ENCODE measurements at regions not wholly inside any gene's neighbourhood (a gene's known extent, or its start where the extent isn't known, plus 50 kb on each side); places are given as distances from the start of the nearest gene placed in this dataset.

DNA sequence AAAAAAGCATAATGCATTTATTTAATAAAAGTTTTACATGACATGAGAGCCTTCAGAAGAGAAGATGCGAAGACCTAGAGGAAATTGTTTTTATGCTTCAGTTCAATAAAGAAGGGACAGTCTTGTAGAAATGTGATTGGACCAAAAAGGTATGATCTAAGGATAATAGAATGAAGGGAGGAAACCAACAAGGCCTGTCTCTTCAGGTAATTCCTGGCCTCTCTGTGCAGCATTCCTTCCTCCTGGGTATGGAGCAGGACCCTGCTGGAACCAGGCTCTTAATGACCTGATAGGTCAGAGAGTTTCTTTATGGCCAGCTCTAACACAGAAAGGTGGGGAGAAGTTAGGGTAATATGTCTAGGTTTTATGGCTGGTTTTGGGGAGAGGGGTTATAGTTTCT, 162.8 kb upstream of the HEY2 start:
- peaks cover 4% of the 10 kb centered on the region for H3K27me3 Mint-ChIP-seq (ENCODE audit: low read depth)
- DNase-seq (ENCODE audit: low spot score), result no peak
- ATAC-seq, result no peak
- no peak overlapping the region for H3K27ac Mint-ChIP-seq
- peaks cover 46% of the 10 kb centered on the region for H3K4me1 Mint-ChIP-seq
- no peak overlapping the region for H3K4me3 Mint-ChIP-seq
- ChIA-PET POLR2A (no interaction called here), CTCF (interaction anchor here (1.1 kb wide), 1 partner anchor 216 kb away, joined by 3 read pairs; no protein-coding TSS in a partner anchor)
- H3K9me3 Mint-ChIP-seq, result peaks cover 4% of the 10 kb centered on the region
- H3K36me3 Mint-ChIP-seq, result no peaks in the 10 kb centered on the region
- TF ChIP-seq ZNF219 (CRISPR knock-in tag; IDR thresholded peaks at IDR 0.05; ENCODE audit: borderline replicate concordance) (no peak), IRF2 (CRISPR knock-in tag; IDR thresholded peaks at IDR 0.05; ENCODE audit: borderline replicate concordance, low read depth) (no peak), CREB1 (CRISPR knock-in tag; IDR thresholded peaks at IDR 0.05) (no peak), JUN (CRISPR knock-in tag; IDR thresholded peaks at IDR 0.05) (no peak), KAT7 (CRISPR knock-in tag; IDR thresholded peaks at IDR 0.05; ENCODE audit: borderline replicate concordance) (no peak), ZNF416 (CRISPR knock-in tag; IDR thresholded peaks at IDR 0.05) (no peak), ATF1 (CRISPR knock-in tag; IDR thresholded peaks at IDR 0.05) (no peak), ZNF121 (CRISPR knock-in tag; IDR thresholded peaks at IDR 0.05) (no peak), ZNF232 (CRISPR knock-in tag; IDR thresholded peaks at IDR 0.05) (no peak), GABPB1 (CRISPR knock-in tag; IDR thresholded peaks at IDR 0.05) (no peak), NR1H2 (CRISPR knock-in tag; IDR thresholded peaks at IDR 0.05) (no peak), ZNF671 (CRISPR knock-in tag; IDR thresholded peaks at IDR 0.05) (no peak)
- TF ChIP-seq, protein P1, sequence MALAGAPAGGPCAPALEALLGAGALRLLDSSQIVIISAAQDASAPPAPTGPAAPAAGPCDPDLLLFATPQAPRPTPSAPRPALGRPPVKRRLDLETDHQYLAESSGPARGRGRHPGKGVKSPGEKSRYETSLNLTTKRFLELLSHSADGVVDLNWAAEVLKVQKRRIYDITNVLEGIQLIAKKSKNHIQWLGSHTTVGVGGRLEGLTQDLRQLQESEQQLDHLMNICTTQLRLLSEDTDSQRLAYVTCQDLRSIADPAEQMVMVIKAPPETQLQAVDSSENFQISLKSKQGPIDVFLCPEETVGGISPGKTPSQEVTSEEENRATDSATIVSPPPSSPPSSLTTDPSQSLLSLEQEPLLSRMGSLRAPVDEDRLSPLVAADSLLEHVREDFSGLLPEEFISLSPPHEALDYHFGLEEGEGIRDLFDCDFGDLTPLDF (CRISPR knock-in tag; IDR thresholded peaks at IDR 0.05), result no peak
- TF ChIP-seq, protein P2, sequence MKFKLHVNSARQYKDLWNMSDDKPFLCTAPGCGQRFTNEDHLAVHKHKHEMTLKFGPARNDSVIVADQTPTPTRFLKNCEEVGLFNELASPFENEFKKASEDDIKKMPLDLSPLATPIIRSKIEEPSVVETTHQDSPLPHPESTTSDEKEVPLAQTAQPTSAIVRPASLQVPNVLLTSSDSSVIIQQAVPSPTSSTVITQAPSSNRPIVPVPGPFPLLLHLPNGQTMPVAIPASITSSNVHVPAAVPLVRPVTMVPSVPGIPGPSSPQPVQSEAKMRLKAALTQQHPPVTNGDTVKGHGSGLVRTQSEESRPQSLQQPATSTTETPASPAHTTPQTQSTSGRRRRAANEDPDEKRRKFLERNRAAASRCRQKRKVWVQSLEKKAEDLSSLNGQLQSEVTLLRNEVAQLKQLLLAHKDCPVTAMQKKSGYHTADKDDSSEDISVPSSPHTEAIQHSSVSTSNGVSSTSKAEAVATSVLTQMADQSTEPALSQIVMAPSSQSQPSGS (CRISPR knock-in tag; IDR thresholded peaks at IDR 0.05; ENCODE audit: borderline replicate concordance, low read depth), result no peak
- TF ChIP-seq, protein P3, sequence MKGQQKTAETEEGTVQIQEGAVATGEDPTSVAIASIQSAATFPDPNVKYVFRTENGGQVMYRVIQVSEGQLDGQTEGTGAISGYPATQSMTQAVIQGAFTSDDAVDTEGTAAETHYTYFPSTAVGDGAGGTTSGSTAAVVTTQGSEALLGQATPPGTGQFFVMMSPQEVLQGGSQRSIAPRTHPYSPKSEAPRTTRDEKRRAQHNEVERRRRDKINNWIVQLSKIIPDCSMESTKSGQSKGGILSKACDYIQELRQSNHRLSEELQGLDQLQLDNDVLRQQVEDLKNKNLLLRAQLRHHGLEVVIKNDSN (CRISPR knock-in tag; IDR thresholded peaks at IDR 0.05), result no peak
- TF ChIP-seq, protein P4, sequence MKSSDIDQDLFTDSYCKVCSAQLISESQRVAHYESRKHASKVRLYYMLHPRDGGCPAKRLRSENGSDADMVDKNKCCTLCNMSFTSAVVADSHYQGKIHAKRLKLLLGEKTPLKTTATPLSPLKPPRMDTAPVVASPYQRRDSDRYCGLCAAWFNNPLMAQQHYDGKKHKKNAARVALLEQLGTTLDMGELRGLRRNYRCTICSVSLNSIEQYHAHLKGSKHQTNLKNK (CRISPR knock-in tag; IDR thresholded peaks at IDR 0.05), result no peak
- TF ChIP-seq, protein P5, sequence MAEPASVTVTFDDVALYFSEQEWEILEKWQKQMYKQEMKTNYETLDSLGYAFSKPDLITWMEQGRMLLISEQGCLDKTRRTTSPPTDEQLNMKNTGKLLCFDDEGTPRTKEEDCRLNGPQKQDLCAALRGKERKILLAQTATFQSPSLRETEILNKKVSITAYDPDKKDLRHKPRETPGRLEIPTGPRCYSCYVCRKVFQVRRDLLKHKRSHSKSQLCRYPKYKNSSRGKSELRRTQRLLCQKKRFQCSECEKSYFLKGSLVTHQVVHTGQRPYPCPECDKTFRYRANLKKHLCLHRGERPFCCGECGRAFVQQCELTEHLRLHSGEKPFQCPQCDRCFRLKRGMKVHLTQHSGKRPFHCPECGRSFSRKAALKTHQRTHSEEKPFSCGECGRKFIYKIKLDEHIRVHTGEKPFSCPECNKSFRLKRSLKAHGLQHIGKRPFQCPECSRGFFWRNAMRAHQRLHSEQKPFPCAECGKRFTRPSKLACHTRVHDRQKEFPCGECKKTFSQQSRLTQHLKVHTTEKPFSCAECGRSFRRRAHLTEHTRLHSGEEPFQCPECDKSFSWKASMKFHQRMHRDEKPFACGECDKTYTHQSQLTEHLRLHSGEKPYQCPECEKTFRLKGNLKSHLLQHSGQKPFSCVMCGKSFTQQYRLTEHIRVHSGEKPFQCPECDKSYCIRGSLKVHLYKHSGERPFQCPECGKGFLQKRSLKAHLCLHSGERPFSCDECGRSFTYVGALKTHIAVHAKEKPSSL (CRISPR knock-in tag; conservative IDR thresholded peaks at IDR 0.05), result no peak
- TF ChIP-seq, protein P6, sequence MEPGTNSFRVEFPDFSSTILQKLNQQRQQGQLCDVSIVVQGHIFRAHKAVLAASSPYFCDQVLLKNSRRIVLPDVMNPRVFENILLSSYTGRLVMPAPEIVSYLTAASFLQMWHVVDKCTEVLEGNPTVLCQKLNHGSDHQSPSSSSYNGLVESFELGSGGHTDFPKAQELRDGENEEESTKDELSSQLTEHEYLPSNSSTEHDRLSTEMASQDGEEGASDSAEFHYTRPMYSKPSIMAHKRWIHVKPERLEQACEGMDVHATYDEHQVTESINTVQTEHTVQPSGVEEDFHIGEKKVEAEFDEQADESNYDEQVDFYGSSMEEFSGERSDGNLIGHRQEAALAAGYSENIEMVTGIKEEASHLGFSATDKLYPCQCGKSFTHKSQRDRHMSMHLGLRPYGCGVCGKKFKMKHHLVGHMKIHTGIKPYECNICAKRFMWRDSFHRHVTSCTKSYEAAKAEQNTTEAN (CRISPR knock-in tag; IDR thresholded peaks at IDR 0.05), result no peak
- TF ChIP-seq, protein P7, sequence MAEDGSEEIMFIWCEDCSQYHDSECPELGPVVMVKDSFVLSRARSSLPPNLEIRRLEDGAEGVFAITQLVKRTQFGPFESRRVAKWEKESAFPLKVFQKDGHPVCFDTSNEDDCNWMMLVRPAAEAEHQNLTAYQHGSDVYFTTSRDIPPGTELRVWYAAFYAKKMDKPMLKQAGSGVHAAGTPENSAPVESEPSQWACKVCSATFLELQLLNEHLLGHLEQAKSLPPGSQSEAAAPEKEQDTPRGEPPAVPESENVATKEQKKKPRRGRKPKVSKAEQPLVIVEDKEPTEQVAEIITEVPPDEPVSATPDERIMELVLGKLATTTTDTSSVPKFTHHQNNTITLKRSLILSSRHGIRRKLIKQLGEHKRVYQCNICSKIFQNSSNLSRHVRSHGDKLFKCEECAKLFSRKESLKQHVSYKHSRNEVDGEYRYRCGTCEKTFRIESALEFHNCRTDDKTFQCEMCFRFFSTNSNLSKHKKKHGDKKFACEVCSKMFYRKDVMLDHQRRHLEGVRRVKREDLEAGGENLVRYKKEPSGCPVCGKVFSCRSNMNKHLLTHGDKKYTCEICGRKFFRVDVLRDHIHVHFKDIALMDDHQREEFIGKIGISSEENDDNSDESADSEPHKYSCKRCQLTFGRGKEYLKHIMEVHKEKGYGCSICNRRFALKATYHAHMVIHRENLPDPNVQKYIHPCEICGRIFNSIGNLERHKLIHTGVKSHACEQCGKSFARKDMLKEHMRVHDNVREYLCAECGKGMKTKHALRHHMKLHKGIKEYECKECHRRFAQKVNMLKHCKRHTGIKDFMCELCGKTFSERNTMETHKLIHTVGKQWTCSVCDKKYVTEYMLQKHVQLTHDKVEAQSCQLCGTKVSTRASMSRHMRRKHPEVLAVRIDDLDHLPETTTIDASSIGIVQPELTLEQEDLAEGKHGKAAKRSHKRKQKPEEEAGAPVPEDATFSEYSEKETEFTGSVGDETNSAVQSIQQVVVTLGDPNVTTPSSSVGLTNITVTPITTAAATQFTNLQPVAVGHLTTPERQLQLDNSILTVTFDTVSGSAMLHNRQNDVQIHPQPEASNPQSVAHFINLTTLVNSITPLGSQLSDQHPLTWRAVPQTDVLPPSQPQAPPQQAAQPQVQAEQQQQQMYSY (CRISPR knock-in tag; IDR thresholded peaks at IDR 0.05), result no peak
- TF ChIP-seq, protein P8, sequence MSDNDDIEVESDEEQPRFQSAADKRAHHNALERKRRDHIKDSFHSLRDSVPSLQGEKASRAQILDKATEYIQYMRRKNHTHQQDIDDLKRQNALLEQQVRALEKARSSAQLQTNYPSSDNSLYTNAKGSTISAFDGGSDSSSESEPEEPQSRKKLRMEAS (CRISPR knock-in tag; IDR thresholded peaks at IDR 0.05), result no peak

Data from WTC11 (cell line).